GM20000 (cell line): ENCODE measurements at regions not wholly inside any gene's neighbourhood (a gene's known extent, or its start where the extent isn't known, plus 50 kb on each side); places are given as distances from the start of the nearest gene placed in this dataset.

Experiments used
- DNase-seq: peaks from one replicate; pipeline ENCODE4 v3.0.0; 2012; ENCODE audit warnings: low spot score
- TF ChIP-seq, protein P1 (sequence below): IDR thresholded peaks from 2 replicates; pipeline ENCODE4 v1.5.1; 2012; ENCODE audit warnings: mild to moderate bottlenecking, control low read depth; ENCODE audit errors: extremely low read depth, missing control alignments

- TF ChIP-seq, protein P1, sequence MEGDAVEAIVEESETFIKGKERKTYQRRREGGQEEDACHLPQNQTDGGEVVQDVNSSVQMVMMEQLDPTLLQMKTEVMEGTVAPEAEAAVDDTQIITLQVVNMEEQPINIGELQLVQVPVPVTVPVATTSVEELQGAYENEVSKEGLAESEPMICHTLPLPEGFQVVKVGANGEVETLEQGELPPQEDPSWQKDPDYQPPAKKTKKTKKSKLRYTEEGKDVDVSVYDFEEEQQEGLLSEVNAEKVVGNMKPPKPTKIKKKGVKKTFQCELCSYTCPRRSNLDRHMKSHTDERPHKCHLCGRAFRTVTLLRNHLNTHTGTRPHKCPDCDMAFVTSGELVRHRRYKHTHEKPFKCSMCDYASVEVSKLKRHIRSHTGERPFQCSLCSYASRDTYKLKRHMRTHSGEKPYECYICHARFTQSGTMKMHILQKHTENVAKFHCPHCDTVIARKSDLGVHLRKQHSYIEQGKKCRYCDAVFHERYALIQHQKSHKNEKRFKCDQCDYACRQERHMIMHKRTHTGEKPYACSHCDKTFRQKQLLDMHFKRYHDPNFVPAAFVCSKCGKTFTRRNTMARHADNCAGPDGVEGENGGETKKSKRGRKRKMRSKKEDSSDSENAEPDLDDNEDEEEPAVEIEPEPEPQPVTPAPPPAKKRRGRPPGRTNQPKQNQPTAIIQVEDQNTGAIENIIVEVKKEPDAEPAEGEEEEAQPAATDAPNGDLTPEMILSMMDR, result no peak
- no peak for DNase-seq
Observed at GRCh38 chr13:104565888-104566287, 1499.7 kb upstream of the SLC10A2 start.

DNA sequence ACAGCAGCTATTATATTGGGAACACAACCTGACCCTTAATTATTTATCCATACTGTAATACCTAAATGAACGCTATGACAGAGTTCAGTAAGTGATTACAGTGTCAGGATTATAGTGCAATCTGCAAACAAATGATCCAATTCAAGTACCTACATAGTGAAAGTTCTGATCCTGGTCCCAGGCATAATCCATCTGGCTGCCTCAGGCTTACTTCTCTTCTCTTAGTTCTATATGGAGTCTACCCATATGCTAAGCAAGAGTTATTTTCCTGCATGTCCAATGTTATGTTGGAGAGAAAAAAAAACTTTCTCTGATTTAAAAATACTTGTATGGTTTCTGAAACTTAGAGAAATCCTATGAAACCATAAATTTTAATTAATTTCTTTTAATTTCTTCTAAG lies 1487.7 kb upstream of the SLC10A2 start:
- DNase-seq, result no peak
- TF ChIP-seq, protein P1, result no peak

DNA sequence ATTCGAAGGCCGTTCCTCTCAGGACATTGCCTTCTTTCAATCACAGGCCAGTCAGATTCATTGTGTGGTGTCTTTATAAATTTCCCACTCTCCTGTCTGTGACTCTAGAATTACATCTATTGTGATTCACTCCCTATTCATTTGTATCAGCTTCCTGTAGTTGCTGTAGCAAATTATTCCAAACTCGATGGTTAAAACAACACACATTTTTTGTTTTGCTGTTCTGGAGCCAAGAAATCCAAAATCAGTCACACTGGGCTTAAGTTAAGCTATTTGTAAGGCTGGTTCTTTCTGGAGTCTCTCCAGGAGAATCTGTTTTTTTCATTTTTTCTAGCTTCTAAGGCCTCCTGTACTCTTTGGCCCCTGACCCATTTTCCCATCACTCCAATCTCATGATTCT lies 1487.0 kb upstream of the SLC10A2 start:
- no peak for DNase-seq
- TF ChIP-seq, protein P1, result no peak

GRCh38 chr13:104534847-104535246 lies 1468.6 kb upstream of the SLC10A2 start:
- TF ChIP-seq, protein P1, result no peak
- no peak for DNase-seq

GRCh38 chr13:104532132-104532531 lies 1465.9 kb upstream of the SLC10A2 start:
- no peak for DNase-seq
- TF ChIP-seq, protein P1, result no peak

- TF ChIP-seq, protein P1, result no peak
- no peak for DNase-seq
Observed at GRCh38 chr13:104530741-104531140, 1464.5 kb upstream of the SLC10A2 start.

DNA sequence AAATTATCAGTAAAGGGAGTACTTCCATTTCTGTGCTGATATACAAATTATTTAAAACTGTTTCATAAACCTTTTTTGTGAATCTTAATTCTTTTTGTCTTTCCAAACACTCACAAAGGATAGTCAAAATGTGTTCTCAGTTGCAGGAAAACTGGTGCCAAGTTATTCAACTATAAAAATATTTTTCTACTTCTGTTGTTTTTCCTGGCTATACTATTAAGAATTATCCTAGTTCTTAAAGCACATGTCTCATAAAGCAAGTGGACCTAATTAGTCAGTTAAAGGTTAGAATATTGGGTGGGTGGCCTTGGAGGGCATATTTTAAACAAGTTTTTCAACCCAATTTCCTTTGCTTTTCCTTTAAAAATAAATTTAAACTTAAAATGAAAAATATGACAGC lies 1460.3 kb upstream of the SLC10A2 start:
- TF ChIP-seq, protein P1, result no peak
- no peak for DNase-seq
